ENCODE measurements at regions not wholly inside any gene's neighbourhood (a gene's known extent, or its start where the extent isn't known, plus 50 kb on each side); places are given as distances from the start of the nearest gene placed in this dataset.

- TF ChIP-seq, protein P1, sequence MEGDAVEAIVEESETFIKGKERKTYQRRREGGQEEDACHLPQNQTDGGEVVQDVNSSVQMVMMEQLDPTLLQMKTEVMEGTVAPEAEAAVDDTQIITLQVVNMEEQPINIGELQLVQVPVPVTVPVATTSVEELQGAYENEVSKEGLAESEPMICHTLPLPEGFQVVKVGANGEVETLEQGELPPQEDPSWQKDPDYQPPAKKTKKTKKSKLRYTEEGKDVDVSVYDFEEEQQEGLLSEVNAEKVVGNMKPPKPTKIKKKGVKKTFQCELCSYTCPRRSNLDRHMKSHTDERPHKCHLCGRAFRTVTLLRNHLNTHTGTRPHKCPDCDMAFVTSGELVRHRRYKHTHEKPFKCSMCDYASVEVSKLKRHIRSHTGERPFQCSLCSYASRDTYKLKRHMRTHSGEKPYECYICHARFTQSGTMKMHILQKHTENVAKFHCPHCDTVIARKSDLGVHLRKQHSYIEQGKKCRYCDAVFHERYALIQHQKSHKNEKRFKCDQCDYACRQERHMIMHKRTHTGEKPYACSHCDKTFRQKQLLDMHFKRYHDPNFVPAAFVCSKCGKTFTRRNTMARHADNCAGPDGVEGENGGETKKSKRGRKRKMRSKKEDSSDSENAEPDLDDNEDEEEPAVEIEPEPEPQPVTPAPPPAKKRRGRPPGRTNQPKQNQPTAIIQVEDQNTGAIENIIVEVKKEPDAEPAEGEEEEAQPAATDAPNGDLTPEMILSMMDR (IDR thresholded peaks at IDR 0.05): no peak
- TF ChIP-seq POLR2A (IDR thresholded peaks at IDR 0.05): no peak
- no peak for TF ChIP-seq POLR2AphosphoS5 (IDR thresholded peaks at IDR 0.05)
- TF ChIP-seq EP300 (IDR thresholded peaks at IDR 0.05): no peak
Measured at GRCh38 chr9:88891040-88891439, 100.2 kb upstream of the S1PR3 start.

Data from suprapubic skin (tissue), 4 donors.